GM19043 (cell line): ENCODE measurements at regions not wholly inside any gene's neighbourhood (a gene's known extent, or its start where the extent isn't known, plus 50 kb on each side); places are given as distances from the start of the nearest gene placed in this dataset.

ENCODE experiments used
- ATAC-seq: cut with Tn5 transposase; IDR thresholded peaks from one replicate; pipeline ENCODE4 v1.9.1; 2021; ENCODE audit warnings: low read depth; ENCODE audit not compliant: unreplicated experiment

- ATAC-seq, result no peak
Observed at GRCh38 chr9:126122901-126123616, 203.6 kb upstream of the MVB12B start.

- ATAC-seq, result no peak
Observed at GRCh38 chr9:126123927-126124326, 202.7 kb upstream of the MVB12B start.

- no peak for ATAC-seq
Observed at GRCh38 chr9:126125177-126125576, 201.5 kb upstream of the MVB12B start.

DNA sequence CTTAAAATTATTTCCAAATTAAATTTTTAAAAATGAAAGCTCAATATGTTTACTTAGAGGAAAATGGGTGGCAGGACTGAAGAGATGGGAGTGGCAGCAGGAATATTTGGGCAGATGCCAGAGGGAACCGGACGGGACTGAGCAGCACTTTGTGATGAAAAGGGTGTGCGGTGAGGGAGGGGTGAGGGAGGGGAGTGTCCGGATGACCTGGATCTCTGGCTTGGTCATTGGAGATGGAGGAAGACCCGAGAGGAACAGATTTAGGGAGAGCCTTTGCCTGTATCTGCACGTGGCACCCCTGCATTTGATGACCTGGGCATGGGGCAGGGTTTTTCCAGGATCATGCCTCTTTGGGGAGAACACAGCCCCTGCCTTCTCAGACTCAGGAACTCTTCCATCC, 201.1 kb upstream of the MVB12B start:
- ATAC-seq, result no peak

DNA sequence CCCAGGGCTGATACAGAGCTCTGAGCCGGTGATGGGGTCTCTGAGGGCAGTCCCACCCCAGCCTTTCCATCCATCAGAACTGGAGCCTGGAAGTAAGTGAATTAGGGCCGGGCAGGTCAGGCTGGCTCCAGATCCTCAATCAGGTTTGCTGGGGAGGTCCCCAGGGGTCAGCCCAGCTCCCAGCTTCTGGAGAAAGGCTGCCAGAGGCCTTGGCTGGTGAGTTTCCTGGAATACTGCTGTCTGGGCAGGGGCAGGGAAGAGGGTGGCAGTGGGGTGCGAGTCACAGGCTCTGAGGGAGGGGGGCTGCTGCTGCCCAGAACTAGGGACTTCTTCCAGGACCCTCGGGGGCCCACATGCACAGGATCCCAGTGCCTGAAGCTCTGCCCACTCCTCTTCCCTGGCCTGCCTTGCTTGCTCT, 200.6 kb upstream of the MVB12B start:
- ATAC-seq, result no peak

DNA sequence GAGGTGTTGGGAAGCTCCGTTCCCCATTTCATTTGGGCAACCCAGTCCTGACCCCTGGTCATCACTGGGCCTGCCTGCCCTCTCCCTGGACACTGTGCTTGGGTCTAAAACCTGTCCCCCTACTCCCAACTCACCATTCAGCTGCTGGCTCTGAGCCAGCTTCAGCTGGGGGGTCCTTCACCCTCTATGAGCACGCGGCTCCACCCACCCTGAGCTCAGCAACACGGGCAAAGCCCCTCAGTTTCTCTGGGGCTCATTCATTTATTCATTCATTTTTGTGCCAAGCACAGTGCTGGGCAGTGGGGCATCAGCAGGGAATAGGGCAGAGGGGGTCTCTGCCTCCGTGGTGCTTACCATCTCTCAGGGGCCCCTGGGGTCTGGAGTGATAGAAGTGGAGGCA, 199.8 kb upstream of the MVB12B start:
- no peak for ATAC-seq

DNA sequence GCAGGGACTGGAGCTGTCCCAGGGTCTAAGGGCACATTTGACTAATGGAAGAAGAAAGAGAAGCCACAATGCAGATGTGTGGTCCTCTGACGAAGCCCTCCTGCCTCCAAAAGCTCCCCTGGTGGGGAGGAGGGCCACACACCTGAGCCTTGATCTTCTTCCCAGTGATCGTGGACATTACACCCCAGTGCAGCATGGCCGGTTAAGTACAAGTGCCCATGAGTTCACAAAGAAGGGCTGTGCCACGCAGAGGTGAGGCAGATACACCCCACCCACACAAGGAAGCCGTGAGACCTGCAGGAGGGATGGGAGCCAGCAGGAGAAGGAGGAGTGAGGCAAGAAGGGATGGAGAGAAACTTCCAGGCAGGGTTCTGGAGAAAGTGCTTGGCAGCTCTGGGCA, 199.0 kb upstream of the MVB12B start:
- no peak for ATAC-seq

DNA sequence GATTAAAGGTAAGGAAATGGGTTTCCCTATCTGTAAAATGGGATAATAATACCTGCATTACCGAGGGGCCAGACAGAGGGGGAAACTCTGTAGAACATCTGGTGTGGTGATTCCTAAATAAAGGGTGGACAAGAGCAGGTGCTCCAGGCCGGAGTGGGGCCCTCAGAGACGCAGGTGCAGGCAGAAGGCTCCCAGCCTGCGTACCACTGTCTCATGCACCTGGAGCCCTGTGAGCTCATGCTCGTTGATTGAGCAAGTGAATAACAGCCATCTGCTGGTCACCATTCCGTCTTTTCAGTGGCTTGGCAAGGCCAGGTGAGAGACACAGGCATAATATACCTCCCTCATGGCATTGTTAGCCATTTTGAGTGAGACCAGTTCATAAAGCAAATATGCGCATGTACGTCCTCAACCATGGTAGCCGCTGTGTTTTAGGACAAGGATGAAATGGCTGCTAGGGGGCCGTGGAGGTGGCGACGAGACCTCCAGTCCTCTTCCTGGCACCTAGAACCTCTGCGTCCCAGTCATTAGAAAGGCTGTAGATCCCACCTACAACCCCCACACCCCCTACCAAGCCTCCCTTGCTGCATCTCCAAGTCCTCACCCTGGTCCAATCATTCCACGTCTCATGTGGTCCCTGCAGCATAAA, 198.0 kb upstream of the MVB12B start:
- no peak for ATAC-seq

- no peak for ATAC-seq
Observed at GRCh38 chr9:126131066-126132010, 195.3 kb upstream of the MVB12B start.

- ATAC-seq, result no peak
Observed at GRCh38 chr9:126132746-126133145, 193.9 kb upstream of the MVB12B start.

DNA sequence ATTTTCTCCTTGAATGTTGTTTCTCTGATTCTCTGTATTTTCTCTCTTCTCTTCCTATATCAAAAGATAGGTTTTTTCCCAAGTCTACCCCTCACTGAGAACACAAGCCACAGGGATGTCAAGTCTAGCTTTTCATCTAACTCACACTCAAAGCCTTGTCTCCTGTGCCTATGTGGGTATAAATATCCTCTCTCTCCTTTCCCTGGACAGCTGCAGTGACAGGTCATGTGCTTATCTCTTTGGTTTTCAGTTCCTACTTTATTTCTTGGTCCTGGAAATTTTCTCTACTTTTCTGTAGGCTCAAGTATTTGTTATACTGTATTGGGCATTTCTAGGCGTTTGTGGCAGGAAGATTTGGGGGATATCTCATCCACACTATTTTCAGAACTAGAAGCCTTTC, 182.4 kb upstream of the MVB12B start:
- no peak for ATAC-seq

- ATAC-seq, result no peak
Observed at GRCh38 chr9:126144603-126145456, 181.8 kb upstream of the MVB12B start.

DNA sequence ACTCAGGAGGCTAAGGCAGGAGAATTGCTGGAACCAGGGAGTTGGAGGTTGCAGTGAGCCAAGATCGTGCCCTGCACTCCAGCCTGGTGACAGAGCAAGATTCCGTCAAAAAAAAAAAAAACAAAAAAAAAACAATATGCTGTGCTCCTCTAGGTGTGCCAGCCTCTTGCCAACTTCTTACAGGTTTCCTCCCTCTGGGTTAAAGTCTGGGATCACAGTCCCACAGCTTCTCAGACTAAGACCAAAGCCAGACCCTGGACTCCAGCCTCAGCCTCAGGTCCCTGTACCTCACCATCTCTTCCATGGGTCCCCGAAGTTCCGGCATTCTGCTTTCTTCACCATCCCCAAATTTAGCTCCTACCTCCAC, 180.8 kb upstream of the MVB12B start:
- ATAC-seq, result no peak

GRCh38 chr9:126146254-126147145, 180.1 kb upstream of the MVB12B start:
- peak; percentile 53 for ATAC-seq

DNA sequence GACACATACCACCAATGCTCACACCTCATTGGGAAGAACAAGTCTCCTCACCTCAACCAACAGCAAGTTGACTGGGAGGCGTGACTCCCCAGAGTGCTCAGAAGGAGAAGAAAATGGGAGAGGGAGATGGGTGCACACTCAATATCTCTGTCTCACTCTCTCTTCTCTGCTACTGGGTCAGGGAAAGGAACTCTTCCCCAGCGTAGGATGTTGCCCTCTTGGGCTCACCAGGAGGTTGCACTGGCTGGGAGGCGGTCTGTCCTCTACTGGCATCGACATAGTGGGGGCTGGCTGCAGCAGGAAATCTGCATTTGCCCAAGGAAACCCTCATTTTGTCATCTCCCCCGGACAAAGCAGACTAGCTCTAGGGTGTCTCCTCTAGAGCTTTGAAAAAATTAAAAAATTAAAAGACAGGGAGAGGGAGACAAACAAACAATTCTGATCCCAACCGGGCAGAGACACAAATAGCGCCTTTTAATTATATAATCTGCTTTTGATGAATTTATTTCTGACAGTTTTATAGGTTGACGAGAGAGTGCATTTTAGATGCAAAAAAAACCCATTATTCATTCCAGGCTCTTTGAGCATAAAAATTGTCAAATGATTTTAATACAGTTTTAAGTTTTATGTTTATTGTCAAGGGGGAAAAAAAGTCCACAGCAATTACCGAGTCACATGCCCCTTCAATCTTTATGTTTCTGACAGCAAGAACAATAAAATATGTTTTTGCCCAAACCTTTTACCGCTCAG, 179.3 kb upstream of the MVB12B start:
- no peak for ATAC-seq

DNA sequence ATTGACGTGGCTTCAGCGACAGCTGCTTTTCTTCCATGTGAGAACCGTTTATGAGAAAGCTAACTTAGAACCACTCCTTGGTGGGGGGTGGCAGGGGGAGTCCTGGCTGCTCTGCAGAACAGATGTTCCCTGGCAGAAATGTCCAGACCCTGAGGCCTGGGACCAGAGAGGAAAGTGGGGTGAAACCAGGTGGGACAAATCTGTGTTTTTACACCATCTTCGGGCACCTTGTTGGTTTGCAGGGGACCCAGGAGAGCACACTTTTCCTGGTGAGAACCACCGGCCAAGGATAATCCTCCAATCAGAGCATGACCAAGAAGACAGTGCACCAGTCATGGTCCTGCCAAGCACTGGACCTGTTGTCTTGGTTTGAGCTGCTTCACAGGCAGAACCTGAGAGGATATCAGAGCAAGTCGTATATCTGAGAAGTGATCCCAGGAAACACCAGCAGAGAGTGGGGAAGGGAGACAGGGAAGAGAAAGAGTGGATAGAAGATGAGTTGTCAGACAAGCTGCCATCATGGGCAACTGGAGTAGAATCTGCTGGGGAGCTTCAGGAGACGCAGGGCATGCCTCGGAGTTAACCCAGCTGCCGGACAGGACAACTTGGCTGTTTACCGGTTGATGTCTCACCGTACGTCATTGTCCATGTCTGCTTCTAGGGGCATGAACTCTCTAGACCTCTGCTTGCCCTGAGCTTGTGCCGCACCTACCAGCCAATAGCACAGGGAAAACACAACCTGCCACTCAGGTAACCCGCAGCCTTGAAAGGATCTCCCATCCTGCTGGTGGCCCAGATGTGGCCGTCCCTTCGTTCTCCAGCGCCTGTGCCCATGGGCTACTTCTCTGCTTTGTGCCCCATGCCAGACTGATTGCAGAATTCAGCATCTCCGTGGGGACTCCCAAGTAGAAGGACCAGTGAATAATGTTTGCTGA, 178.4 kb upstream of the MVB12B start:
- no peak for ATAC-seq

DNA sequence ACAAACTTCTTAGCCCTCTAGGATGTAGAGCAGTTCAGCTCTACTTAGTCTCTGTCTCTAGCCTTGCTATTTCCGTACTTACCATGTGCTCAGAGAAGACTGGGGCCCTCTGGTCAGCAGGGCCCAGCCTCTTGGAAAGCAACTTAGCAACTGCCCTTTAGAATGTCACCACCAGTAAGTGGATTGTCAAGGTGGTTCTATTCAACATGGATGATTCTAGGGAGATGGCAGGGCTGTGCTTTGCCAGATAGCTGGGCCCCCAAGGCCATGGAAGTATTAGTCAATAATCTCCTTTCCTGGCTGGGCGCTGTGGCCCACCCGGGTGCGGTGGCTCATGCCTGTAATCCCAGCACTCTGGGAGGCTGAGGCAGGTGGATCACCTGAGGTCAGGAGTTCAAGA, 177.6 kb upstream of the MVB12B start:
- ATAC-seq, result no peak

- ATAC-seq, result no peak
Observed at GRCh38 chr9:126149661-126150060, 177.0 kb upstream of the MVB12B start.
